Liver (tissue), 8 donors: ENCODE measurements at regions not wholly inside any gene's neighbourhood (a gene's known extent, or its start where the extent isn't known, plus 50 kb on each side); places are given as distances from the start of the nearest gene placed in this dataset.

ENCODE experiments used
- DNase-seq: peaks from one replicate; pipeline ENCODE4 v3.0.0-alpha.2; 2017; ENCODE audit warnings: low spot score
- H3K27ac ChIP-seq, 2 donors: one replicate each; pipeline ENCODE4 v1.7.0; 2013; ENCODE audit warnings: inconsistent platforms in 2 of 2, low read length in 2 of 2, control low read depth in 1 of 2, low read depth in 1 of 2, mild to moderate bottlenecking in 1 of 2
- H3K27me3 ChIP-seq, 4 donors: one replicate each; pipeline versions ENCODE4 v1.6.1 to v1.7.0; 2013; ENCODE audit warnings: low read length in 3 of 4, inconsistent platforms in 1 of 4, mild to moderate bottlenecking in 1 of 4, moderate library complexity in 1 of 4; ENCODE audit not compliant: control insufficient read depth in 4 of 4, insufficient read depth in 4 of 4
- H3K36me3 ChIP-seq, 4 donors: one replicate each; pipeline versions ENCODE4 v1.6.1 to v1.7.0; 2013; ENCODE audit warnings: low read length in 3 of 4, mild to moderate bottlenecking in 3 of 4, low read depth in 1 of 4, moderate library complexity in 1 of 4; ENCODE audit not compliant: control insufficient read depth in 4 of 4, insufficient read depth in 3 of 4
- H3K4me1 ChIP-seq, 4 donors: one replicate each; pipeline versions ENCODE4 v1.6.1 to v1.7.0; 2013; ENCODE audit warnings: low read length in 3 of 4, mild to moderate bottlenecking in 3 of 4, moderate library complexity in 1 of 4; ENCODE audit not compliant: control insufficient read depth in 4 of 4, insufficient read depth in 4 of 4
- H3K4me3 ChIP-seq, 3 donors: one replicate each; pipeline versions ENCODE4 v1.6.1 to v1.7.0; 2013; ENCODE audit warnings: low read length in 3 of 3, control low read depth in 1 of 3, low read depth in 1 of 3, mild to moderate bottlenecking in 1 of 3
- H3K9ac ChIP-seq, 2 donors: one replicate each; pipeline ENCODE4 v1.7.0; 2013; ENCODE audit warnings: low read length in 2 of 2, mild to moderate bottlenecking in 2 of 2, moderate library complexity in 2 of 2, control low read depth in 1 of 2, low read depth in 1 of 2
- H3K9me3 ChIP-seq, 4 donors: one replicate each; pipeline versions ENCODE4 v1.6.1 to v1.7.0; 2013; ENCODE audit warnings: low read length in 3 of 4; ENCODE audit not compliant: control insufficient read depth in 4 of 4
- EGR1 ChIP-seq, 2 donors: IDR thresholded peaks; 2 replicates each; pipeline ENCODE4 v1.6.1; 2016 to 2018; ENCODE audit warnings: antibody characterized with exemption in 2 of 2, low read depth in 2 of 2
- FOXA1 ChIP-seq: IDR thresholded peaks from 2 replicates; pipeline ENCODE4 v1.6.1; 2016; ENCODE audit warnings: antibody characterized with exemption
- FOXA2 ChIP-seq: IDR thresholded peaks from 2 replicates; pipeline ENCODE4 v1.6.1; 2016; ENCODE audit warnings: antibody characterized with exemption
- GABPA ChIP-seq, 2 donors: IDR thresholded peaks in 1 of 2; conservative IDR thresholded peaks in 1 of 2; 2 replicates each; pipeline ENCODE4 v1.6.1; 2016; ENCODE audit warnings: antibody characterized with exemption in 2 of 2, mild to moderate bottlenecking in 1 of 2, moderate library complexity in 1 of 2
- JUND ChIP-seq, 2 donors: IDR thresholded peaks; 2 replicates each; pipeline ENCODE4 v1.6.1; 2016; ENCODE audit warnings: antibody characterized with exemption in 2 of 2
- SP1 ChIP-seq: IDR thresholded peaks from 2 replicates; pipeline ENCODE4 v1.6.1; 2018; ENCODE audit warnings: antibody characterized with exemption, mild to moderate bottlenecking
- WGBS: extraction: QIAGEN DNeasy Blood & Tissue Kit; methylation state at CpG from one replicate; pipeline ENCODE4 v1.1.7; 2013; 5-methylcytosine and 5-hydroxymethylcytosine counted together
- TF ChIP-seq, protein P1 (sequence below): IDR thresholded peaks from 2 replicates; pipeline ENCODE4 v1.6.1; 2016; ENCODE audit warnings: antibody characterized with exemption
- TF ChIP-seq, protein P2 (sequence below): IDR thresholded peaks from 2 replicates; pipeline ENCODE4 v1.6.1; 2016; ENCODE audit warnings: antibody characterized with exemption
- TF ChIP-seq, protein P3 (sequence below): IDR thresholded peaks from 2 replicates; pipeline ENCODE4 v1.6.1; 2016; ENCODE audit warnings: antibody characterized with exemption
- TF ChIP-seq, protein P4 (sequence below): IDR thresholded peaks from 2 replicates; pipeline ENCODE4 v1.6.1; 2016; ENCODE audit warnings: antibody characterized with exemption, mild to moderate bottlenecking
- TF ChIP-seq, protein P5 (sequence below): fragments of 150-350 bp; IDR thresholded peaks from 2 replicates; pipeline ENCODE4 v1.5.1; 2017; ENCODE audit warnings: improper control_type of control experiment, low read depth, low read length; ENCODE audit not compliant: missing input control
- donor health status: healthy.
- donor health status: healthy.
- donor health status: healthy.
- donor health status: healthy.
- donor health status: healthy.

DNA sequence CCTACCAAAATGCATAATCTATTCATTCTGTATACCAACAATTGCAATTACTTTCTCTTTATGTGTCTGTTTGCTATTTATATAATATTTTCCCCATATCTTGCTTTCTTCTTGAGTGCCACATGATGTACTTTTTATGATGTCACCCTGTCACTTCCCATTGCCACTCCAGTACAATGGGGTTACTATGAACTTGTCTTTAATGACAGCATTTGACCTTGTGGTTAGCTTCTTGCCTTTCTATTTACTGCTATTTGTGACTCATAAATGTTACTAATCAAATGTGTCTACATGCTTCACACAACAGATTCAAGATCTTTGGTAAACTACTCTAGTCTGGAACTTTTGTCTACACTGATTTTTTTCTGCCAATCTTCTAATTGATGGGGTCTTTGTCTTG is 486.3 kb downstream of the NR4A2 start (continued):
- TF ChIP-seq, protein P1, sequence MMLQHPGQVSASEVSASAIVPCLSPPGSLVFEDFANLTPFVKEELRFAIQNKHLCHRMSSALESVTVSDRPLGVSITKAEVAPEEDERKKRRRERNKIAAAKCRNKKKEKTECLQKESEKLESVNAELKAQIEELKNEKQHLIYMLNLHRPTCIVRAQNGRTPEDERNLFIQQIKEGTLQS = no peak
- no peak for TF ChIP-seq SP1

DNA sequence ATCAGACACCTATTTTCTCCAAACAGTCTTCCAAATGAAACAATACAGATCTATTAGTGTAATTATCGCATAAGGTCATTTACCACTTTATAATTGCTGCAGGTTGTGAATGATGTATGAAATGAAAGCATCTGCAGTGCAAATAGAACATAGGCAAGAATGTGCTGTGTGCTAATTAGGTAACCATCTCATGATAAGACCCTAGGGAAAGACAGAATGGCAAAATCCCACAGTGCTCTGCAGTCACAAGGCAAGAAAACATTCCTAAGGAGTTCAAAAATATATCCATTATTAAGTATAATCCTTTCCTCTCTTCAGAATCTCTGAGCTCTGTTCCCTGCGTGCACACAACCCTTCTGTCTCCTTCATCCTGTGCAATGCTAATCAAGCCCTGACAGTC is 488.1 kb downstream of the NR4A2 start:
- Histone ChIP-seq H3K27me3 (no peaks in the 10 kb centered on the region), H3K4me3 (no peak overlapping the region), H3K9me3 (no peaks in the 10 kb centered on the region), H3K27ac (no peak overlapping the region), H3K36me3 (no peaks in the 10 kb centered on the region), H3K9ac (no peak overlapping the region), H3K4me1 (no peaks in the 10 kb centered on the region)
- TF ChIP-seq, protein P2, sequence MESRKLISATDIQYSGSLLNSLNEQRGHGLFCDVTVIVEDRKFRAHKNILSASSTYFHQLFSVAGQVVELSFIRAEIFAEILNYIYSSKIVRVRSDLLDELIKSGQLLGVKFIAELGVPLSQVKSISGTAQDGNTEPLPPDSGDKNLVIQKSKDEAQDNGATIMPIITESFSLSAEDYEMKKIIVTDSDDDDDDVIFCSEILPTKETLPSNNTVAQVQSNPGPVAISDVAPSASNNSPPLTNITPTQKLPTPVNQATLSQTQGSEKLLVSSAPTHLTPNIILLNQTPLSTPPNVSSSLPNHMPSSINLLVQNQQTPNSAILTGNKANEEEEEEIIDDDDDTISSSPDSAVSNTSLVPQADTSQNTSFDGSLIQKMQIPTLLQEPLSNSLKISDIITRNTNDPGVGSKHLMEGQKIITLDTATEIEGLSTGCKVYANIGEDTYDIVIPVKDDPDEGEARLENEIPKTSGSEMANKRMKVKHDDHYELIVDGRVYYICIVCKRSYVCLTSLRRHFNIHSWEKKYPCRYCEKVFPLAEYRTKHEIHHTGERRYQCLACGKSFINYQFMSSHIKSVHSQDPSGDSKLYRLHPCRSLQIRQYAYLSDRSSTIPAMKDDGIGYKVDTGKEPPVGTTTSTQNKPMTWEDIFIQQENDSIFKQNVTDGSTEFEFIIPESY = no peak
- TF ChIP-seq FOXA2 = no peak
- TF ChIP-seq EGR1 (IDR thresholded peaks at IDR 0.05; ENCODE audit: low read depth in 2 of 2) = no peak
- TF ChIP-seq GABPA (IDR thresholded peaks at IDR 0.05 in 1 of 2, conservative IDR thresholded peaks at IDR 0.05 in 1 of 2) = no peak
- TF ChIP-seq, protein P3, sequence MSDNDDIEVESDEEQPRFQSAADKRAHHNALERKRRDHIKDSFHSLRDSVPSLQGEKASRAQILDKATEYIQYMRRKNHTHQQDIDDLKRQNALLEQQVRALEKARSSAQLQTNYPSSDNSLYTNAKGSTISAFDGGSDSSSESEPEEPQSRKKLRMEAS = no peak
- DNase-seq = no peak
- 79% methylated on average over 2 of the region's 2 CpGs for WGBS

DNA sequence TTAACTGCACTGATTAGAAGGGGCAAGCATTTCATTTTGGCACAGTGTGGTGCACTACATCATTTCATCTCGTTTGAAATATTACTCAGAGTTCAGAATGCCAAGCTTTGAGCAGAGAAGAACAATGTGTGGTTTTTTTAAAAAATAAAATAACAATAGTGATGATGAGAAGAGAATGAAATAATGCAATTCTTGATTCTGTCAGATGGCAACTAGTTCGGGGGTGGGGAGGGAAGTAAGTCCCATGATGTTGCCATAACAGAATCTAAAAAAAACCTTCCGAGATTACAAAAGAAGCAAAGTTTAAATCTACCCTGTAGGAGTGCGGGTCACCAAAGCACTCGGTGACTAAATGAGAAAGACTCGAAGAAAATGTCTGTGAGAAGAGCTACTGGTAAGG is 490.4 kb downstream of the NR4A2 start:
- no peaks in the 10 kb centered on the region for H3K36me3 ChIP-seq
- no peak overlapping the region for H3K4me3 ChIP-seq
- DNase-seq = no peak
- TF ChIP-seq JUND (IDR thresholded peaks at IDR 0.05) = no peak
- TF ChIP-seq, protein P4, sequence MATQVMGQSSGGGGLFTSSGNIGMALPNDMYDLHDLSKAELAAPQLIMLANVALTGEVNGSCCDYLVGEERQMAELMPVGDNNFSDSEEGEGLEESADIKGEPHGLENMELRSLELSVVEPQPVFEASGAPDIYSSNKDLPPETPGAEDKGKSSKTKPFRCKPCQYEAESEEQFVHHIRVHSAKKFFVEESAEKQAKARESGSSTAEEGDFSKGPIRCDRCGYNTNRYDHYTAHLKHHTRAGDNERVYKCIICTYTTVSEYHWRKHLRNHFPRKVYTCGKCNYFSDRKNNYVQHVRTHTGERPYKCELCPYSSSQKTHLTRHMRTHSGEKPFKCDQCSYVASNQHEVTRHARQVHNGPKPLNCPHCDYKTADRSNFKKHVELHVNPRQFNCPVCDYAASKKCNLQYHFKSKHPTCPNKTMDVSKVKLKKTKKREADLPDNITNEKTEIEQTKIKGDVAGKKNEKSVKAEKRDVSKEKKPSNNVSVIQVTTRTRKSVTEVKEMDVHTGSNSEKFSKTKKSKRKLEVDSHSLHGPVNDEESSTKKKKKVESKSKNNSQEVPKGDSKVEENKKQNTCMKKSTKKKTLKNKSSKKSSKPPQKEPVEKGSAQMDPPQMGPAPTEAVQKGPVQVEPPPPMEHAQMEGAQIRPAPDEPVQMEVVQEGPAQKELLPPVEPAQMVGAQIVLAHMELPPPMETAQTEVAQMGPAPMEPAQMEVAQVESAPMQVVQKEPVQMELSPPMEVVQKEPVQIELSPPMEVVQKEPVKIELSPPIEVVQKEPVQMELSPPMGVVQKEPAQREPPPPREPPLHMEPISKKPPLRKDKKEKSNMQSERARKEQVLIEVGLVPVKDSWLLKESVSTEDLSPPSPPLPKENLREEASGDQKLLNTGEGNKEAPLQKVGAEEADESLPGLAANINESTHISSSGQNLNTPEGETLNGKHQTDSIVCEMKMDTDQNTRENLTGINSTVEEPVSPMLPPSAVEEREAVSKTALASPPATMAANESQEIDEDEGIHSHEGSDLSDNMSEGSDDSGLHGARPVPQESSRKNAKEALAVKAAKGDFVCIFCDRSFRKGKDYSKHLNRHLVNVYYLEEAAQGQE = no peak
- TF ChIP-seq, protein P5, sequence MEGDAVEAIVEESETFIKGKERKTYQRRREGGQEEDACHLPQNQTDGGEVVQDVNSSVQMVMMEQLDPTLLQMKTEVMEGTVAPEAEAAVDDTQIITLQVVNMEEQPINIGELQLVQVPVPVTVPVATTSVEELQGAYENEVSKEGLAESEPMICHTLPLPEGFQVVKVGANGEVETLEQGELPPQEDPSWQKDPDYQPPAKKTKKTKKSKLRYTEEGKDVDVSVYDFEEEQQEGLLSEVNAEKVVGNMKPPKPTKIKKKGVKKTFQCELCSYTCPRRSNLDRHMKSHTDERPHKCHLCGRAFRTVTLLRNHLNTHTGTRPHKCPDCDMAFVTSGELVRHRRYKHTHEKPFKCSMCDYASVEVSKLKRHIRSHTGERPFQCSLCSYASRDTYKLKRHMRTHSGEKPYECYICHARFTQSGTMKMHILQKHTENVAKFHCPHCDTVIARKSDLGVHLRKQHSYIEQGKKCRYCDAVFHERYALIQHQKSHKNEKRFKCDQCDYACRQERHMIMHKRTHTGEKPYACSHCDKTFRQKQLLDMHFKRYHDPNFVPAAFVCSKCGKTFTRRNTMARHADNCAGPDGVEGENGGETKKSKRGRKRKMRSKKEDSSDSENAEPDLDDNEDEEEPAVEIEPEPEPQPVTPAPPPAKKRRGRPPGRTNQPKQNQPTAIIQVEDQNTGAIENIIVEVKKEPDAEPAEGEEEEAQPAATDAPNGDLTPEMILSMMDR = no peak
- TF ChIP-seq FOXA1 = no peak
- no peaks in the 10 kb centered on the region for H3K9me3 ChIP-seq
- no peak overlapping the region for H3K9ac ChIP-seq
- no peak overlapping the region for H3K27ac ChIP-seq
- H3K27me3 ChIP-seq = no peaks in the 10 kb centered on the region
- WGBS = 60% methylated on average over 6 of the region's 6 CpGs
- H3K4me1 ChIP-seq = no peaks in the 10 kb centered on the region
